ENCODE measurements at regions not wholly inside any gene's neighbourhood (a gene's known extent, or its start where the extent isn't known, plus 50 kb on each side); places are given as distances from the start of the nearest gene placed in this dataset.

GRCh38 chr9:106478312-106478711, 384.7 kb upstream of the ZNF462 start:
- TF ChIP-seq TAF1 (IDR thresholded peaks at IDR 0.05; ENCODE audit: borderline replicate concordance, insufficient read depth, low read length) (no peak), SIN3A (IDR thresholded peaks at IDR 0.05; ENCODE audit: borderline replicate concordance, insufficient read depth, low read length) (no peak), REST (IDR thresholded peaks at IDR 0.05; ENCODE audit: insufficient read depth in 1 of 2, low read depth in 2 of 2, low read length in 2 of 2) (no peak), FOXP2 (optimal IDR thresholded peaks at IDR 0.05; ENCODE audit: borderline replicate concordance, extremely low read depth, extremely low read length, insufficient read depth) (no peak), POLR2AphosphoS5 (IDR thresholded peaks at IDR 0.05; ENCODE audit: low read depth, low read length) (no peak)

- no peak for TF ChIP-seq FOXP2 (optimal IDR thresholded peaks at IDR 0.05; ENCODE audit: borderline replicate concordance, extremely low read depth, extremely low read length, insufficient read depth)
- no peak for TF ChIP-seq SIN3A (IDR thresholded peaks at IDR 0.05; ENCODE audit: borderline replicate concordance, insufficient read depth, low read length)
- TF ChIP-seq POLR2AphosphoS5 (IDR thresholded peaks at IDR 0.05; ENCODE audit: low read depth, low read length), result no peak
- no peak for TF ChIP-seq REST (IDR thresholded peaks at IDR 0.05; ENCODE audit: insufficient read depth in 1 of 2, low read depth in 2 of 2, low read length in 2 of 2)
Observed at GRCh38 chr9:106478727-106479126, 384.2 kb upstream of the ZNF462 start.

GRCh38 chr9:106479679-106480078, 383.3 kb upstream of the ZNF462 start:
- no peak for TF ChIP-seq REST (IDR thresholded peaks at IDR 0.05; ENCODE audit: insufficient read depth in 1 of 2, low read depth in 2 of 2, low read length in 2 of 2)
- no peak for TF ChIP-seq POLR2AphosphoS5 (IDR thresholded peaks at IDR 0.05; ENCODE audit: low read depth, low read length)
- no peak for TF ChIP-seq TAF1 (IDR thresholded peaks at IDR 0.05; ENCODE audit: borderline replicate concordance, insufficient read depth, low read length)
- TF ChIP-seq SIN3A (IDR thresholded peaks at IDR 0.05; ENCODE audit: borderline replicate concordance, insufficient read depth, low read length), result no peak
- TF ChIP-seq FOXP2 (optimal IDR thresholded peaks at IDR 0.05; ENCODE audit: borderline replicate concordance, extremely low read depth, extremely low read length, insufficient read depth), result no peak

- TF ChIP-seq SIN3A (IDR thresholded peaks at IDR 0.05; ENCODE audit: borderline replicate concordance, insufficient read depth, low read length) (no peak), REST (IDR thresholded peaks at IDR 0.05; ENCODE audit: insufficient read depth in 1 of 2, low read depth in 2 of 2, low read length in 2 of 2) (no peak), POLR2AphosphoS5 (IDR thresholded peaks at IDR 0.05; ENCODE audit: low read depth, low read length) (no peak)
Observed at GRCh38 chr9:106481013-106481609, 381.9 kb upstream of the ZNF462 start.

GRCh38 chr9:106482733-106483132, 380.2 kb upstream of the ZNF462 start:
- TF ChIP-seq FOXP2 (optimal IDR thresholded peaks at IDR 0.05; ENCODE audit: borderline replicate concordance, extremely low read depth, extremely low read length, insufficient read depth) (no peak), TAF1 (IDR thresholded peaks at IDR 0.05; ENCODE audit: borderline replicate concordance, insufficient read depth, low read length) (no peak), POLR2AphosphoS5 (IDR thresholded peaks at IDR 0.05; ENCODE audit: low read depth, low read length) (no peak), REST (IDR thresholded peaks at IDR 0.05; ENCODE audit: insufficient read depth in 1 of 2, low read depth in 2 of 2, low read length in 2 of 2) (no peak)

Data from PFSK-1 (cell line).